LNCaP clone FGC (cell line): ENCODE measurements at regions not wholly inside any gene's neighbourhood (a gene's known extent, or its start where the extent isn't known, plus 50 kb on each side); places are given as distances from the start of the nearest gene placed in this dataset.

Experiments
- DNase-seq: peaks from one replicate; pipeline ENCODE4 v3.0.0-alpha.2; 2011; ENCODE audit warnings: low read depth
- H3K4me3 ChIP-seq: 2 replicates; pipeline ENCODE4 v1.5.1; 2011; ENCODE audit warnings: mild to moderate bottlenecking, low read depth, low read length, control low read depth
- TF ChIP-seq, protein P1 (sequence below): IDR thresholded peaks from 2 replicates; pipeline ENCODE4 v1.5.1; 2012; ENCODE audit warnings: mild to moderate bottlenecking; ENCODE audit not compliant: control insufficient read depth, insufficient read depth; ENCODE audit errors: extremely low read depth

DNA sequence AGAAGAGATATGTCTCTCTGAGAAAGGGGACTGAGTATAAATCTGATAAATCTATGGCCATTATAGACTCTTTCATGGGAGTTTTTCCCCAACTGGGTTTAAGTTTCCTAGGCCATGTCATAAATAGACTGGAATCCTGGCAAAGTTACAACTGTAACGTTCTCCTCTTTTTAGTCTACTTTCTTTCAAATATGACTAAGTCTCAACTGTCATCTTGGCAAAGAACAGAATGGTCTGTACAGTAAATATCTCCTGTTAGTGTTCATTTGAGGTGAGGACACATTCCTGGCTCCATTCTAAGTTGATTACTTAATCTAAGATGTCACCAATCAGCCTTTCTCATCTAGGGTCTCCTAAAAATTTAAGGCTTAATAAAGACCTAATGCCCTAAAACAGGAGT, 300.5 kb downstream of the BRINP2 start:
- H3K4me3 ChIP-seq = no peak overlapping the region
- TF ChIP-seq, protein P1, sequence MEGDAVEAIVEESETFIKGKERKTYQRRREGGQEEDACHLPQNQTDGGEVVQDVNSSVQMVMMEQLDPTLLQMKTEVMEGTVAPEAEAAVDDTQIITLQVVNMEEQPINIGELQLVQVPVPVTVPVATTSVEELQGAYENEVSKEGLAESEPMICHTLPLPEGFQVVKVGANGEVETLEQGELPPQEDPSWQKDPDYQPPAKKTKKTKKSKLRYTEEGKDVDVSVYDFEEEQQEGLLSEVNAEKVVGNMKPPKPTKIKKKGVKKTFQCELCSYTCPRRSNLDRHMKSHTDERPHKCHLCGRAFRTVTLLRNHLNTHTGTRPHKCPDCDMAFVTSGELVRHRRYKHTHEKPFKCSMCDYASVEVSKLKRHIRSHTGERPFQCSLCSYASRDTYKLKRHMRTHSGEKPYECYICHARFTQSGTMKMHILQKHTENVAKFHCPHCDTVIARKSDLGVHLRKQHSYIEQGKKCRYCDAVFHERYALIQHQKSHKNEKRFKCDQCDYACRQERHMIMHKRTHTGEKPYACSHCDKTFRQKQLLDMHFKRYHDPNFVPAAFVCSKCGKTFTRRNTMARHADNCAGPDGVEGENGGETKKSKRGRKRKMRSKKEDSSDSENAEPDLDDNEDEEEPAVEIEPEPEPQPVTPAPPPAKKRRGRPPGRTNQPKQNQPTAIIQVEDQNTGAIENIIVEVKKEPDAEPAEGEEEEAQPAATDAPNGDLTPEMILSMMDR = no peak
- DNase-seq = no peak

DNA sequence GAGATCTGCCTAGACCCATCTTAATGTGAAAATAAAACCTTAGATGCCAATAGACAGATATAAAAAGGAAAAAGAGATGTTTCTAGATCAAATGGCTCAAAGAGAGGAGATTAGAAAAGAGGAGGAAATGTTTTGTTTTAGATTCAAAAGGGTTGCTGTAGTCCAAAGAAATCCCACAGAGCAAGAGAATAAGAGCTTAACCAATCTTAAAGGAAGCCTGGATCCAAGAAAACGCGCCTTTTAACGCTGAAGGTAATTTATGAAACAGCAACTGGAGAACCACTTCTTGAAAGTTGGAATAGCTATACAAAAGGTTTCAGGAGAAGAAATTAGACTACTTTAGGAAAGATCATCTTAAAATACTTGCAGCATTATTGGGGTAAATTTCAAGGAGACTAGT, 298.8 kb downstream of the BRINP2 start:
- TF ChIP-seq, protein P1 = no peak
- DNase-seq = no peak
- no peak overlapping the region for H3K4me3 ChIP-seq

DNA sequence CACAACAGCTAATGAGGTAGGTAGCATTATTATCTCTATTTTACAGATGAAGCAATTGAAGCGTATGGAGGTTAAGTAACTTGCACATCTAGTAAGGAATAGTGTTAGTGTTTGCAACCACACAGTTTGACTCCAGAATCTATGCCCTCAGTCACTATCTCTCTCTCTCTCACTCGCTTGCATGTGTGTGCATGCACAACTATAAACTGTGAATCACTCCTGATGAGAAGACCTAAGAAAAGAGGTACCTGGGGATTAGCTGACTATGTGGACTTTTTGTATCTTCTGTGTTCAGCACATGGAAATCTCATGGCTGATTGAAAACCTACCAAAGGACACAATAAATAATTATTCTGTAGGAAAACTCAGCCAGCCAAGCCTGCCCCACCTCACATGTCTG, 295.5 kb downstream of the BRINP2 start:
- no peak for DNase-seq
- H3K4me3 ChIP-seq = no peak overlapping the region
- TF ChIP-seq, protein P1 = no peak

DNA sequence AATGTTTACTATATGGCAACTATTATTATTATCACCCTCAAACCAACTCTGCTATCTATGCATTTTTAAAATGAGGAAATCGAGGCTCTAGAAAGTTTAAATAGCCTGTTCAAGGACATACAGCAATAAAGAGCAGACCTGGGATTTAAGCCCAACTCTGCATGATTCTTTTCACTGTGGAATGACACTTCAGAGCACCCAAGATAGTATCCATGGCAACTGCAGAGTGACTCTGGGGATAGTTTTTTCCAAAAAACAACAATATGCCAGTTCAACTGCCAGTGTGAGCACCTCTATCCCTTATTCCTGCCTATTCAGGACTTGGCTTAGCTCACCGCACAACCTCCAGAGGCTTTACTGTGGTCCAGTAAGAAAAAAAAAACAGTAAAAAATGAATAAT, 293.9 kb downstream of the BRINP2 start:
- H3K4me3 ChIP-seq = no peak overlapping the region
- no peak for DNase-seq
- TF ChIP-seq, protein P1 = no peak

DNA sequence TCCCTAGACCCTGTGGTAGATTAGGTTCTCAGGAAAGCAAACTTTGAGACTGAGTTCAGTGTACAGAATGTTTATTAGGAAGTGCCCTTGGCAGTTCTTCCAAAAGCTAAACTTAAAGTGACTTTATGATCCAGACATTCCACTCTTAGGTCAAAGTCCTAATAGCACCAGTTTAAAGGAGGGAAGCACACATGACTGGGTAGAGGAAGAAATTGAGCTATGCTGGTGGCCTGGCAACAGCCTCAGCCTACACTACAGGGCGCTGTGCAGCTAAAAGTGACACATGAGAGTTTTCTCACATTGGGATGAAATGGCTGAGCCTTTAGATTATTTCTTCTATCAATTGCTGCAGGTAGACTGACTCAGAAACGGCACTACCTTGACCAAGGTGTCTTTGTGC, 280.4 kb downstream of the BRINP2 start:
- H3K4me3 ChIP-seq = no peak overlapping the region
- peak; percentile 13 for DNase-seq
- TF ChIP-seq, protein P1 = peak; percentile 21; the same call in 1 of the 2 replicates

DNA sequence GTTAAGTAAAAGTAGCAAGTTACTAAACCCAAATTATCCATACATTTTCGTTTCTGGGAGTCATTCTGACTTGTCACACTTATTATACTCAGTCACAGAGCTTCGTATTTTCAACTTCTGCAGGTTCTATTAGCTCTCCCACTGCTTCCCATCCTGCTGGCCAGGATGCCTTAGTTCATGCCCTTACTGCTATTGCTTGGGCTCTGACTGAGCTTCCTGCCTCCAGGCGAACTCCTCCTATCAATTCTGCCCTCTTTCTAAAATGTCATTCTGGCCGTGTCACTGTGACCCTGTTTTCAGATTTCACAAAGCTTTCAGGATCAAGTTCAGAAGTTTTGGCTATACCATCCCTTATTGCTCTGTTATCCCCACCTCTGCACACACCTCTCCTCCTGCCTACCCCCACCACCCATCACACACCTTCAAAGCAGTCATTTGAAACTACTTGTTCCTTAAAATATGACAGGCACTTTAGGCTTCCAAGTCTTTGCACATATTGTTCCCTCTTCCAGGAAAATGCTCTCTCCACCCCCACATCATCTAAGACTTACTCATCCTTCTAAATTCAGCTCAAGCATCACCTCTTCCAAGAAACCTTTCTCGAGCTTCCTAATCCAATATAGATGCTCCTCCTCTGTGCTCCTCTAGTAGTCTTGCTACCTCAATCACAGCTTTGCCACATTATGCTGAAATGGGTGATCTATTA, 278.0 kb downstream of the BRINP2 start:
- no peak overlapping the region for H3K4me3 ChIP-seq
- TF ChIP-seq, protein P1 = no peak
- DNase-seq = no peak

DNA sequence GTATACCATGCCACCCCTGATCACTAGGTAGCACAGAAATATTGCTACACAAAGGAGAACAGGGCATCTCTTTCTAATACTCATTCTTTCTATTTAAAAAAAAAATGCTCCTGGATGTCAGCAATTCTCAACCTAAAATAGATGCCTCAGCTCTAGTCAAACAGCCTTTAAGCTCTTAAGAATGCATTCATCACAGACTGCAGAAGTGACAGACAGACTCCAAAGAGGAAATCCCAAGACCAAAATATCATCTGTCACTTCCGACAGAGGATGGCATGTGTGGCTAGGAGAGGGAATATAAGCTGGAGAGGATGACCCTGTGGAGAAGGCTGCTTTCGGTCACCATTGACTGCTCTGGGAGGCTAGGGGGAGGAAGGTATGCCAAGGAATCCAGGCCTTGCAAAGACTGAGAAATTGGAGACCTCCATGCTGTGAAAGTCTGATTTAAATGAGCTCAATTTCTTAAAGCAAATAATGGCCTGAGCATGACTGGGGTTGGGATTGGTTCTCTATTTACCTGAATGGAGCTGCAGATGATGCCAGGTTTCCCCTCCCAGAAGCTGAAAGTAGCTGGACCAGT, 277.4 kb downstream of the BRINP2 start:
- no peak for DNase-seq
- H3K4me3 ChIP-seq = no peak overlapping the region
- TF ChIP-seq, protein P1 = no peak
